Fibroblast of lung (primary cell): ENCODE measurements at regions not wholly inside any gene's neighbourhood (a gene's known extent, or its start where the extent isn't known, plus 50 kb on each side); places are given as distances from the start of the nearest gene placed in this dataset.

Experiments
- CTCF ChIP-seq, 2 donors: IDR thresholded peaks in 1 of 2; conservative IDR thresholded peaks in 1 of 2; 1 replicate in 1 of 2; 2 replicates in 1 of 2; pipeline ENCODE4 v1.5.1; 2011 to 2012; ENCODE audit warnings: low read length in 2 of 2, control low read depth in 1 of 2, inconsistent platforms in 1 of 2, low read depth in 1 of 2, mild to moderate bottlenecking in 1 of 2
- EZH2 ChIP-seq: IDR thresholded peaks from 2 replicates; pipeline ENCODE4 v1.5.1; 2012; ENCODE audit warnings: low read length, control low read depth, mild to moderate bottlenecking; ENCODE audit errors: missing control alignments

GRCh38 chr2:16135196-16135912 is 195.0 kb downstream of the MYCN start:
- TF ChIP-seq EZH2: no peak
- no peak for TF ChIP-seq CTCF (conservative IDR thresholded peaks at IDR 0.05 in 1 of 2, IDR thresholded peaks at IDR 0.05 in 1 of 2; ENCODE audit: low read depth in 1 of 2, low read length in 2 of 2)
